ENCODE measurements at regions not wholly inside any gene's neighbourhood (a gene's known extent, or its start where the extent isn't known, plus 50 kb on each side); places are given as distances from the start of the nearest gene placed in this dataset.

- TF ChIP-seq CTCF (IDR thresholded peaks at IDR 0.05 in 2 of 3, conservative IDR thresholded peaks at IDR 0.05 in 1 of 3; ENCODE audit: borderline replicate concordance in 1 of 3, insufficient read depth in 1 of 3, low read depth in 2 of 3, low read length in 2 of 3) (no peak), POLR2AphosphoS5 (IDR thresholded peaks at IDR 0.05; ENCODE audit: low read depth, low read length) (no peak), EZH2 (IDR thresholded peaks at IDR 0.05) (no peak), CEBPB (IDR thresholded peaks at IDR 0.05; ENCODE audit: low read depth) (no peak), ZFX (IDR thresholded peaks at IDR 0.05) (no peak), ZNF274 (IDR thresholded peaks at IDR 0.05; ENCODE audit: low read depth, low read length) (no peak), EZH2phosphoT487 (IDR thresholded peaks at IDR 0.05; ENCODE audit: borderline replicate concordance) (no peak), POLR2A (IDR thresholded peaks at IDR 0.05; ENCODE audit: borderline replicate concordance, extremely low read depth, insufficient read depth, insufficient read length) (no peak), MAX (IDR thresholded peaks at IDR 0.05) (no peak), CBX3 (IDR thresholded peaks at IDR 0.05; ENCODE audit: low read depth) (no peak), YY1 (IDR thresholded peaks at IDR 0.05; ENCODE audit: extremely low read depth, insufficient replicate concordance, low read depth, low read length) (no peak)
Observed at GRCh38 chr10:53645951-53646350, 873.4 kb upstream of the MBL2 start.
